ENCODE measurements at regions not wholly inside any gene's neighbourhood (a gene's known extent, or its start where the extent isn't known, plus 50 kb on each side); places are given as distances from the start of the nearest gene placed in this dataset.
"Not testable (repeated sequence)": the region's sequence is repeated elsewhere in the genome, so short reads cannot be mapped to it uniquely, and the experiment has no call there.

DNA sequence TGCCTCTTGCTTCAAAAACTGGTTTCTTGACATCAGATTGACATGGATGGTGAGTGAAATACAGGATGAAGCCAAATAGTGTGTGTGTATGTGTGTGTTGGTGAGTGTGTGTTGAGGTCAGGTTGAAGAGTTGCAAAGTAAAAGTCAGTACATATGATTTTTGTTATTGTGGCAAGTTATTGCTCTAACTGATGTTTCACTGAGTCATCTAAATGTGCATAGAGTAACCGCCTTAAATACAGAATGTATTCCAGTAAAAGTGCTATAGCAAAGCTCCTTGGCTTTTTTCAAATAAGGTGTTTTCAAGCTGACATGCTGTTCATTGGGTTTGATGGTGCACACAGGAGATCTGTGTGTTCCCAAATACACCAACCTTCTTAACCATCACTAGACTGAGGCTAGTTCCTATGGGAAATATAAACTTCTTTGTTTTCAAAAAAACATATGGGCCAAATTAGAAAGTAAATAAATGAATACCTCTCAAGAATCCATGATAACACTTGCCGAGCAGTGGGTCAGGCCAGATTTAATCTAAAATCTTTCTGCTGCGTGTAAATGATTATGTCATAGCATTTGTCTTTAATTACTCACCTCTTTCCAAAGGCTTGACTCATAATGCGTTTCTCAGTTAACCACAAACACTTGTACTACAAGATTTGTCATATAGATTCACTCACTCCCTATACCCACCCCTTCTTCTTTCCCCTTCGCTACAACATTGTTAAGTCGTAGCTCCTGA is 151.1 kb downstream of the LYPLAL1 start:
- no peak for DNase-seq (ENCODE audit: low read depth in 3 of 3, low spot score in 2 of 3)

DNA sequence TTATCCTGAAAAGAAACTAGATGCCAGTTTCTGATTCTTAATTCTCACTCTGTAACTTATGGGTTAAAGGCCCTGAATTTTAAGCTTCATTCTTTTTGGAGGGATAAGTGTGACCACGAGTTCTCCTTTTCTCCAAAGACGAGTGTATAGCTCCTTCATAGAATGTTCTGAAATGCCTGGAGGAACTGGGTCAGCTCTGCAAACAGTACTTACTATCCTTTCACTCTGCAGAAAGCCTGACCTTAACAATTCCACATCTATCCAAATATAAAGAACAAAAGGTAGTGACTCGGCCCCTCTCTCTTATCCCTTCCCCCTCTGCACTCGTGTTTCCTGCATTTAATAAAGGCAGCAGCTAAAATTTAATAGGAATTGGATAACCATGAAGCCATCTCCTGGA is 150.5 kb downstream of the LYPLAL1 start:
- DNase-seq (ENCODE audit: low read depth in 3 of 3, low spot score in 2 of 3): no peak

DNA sequence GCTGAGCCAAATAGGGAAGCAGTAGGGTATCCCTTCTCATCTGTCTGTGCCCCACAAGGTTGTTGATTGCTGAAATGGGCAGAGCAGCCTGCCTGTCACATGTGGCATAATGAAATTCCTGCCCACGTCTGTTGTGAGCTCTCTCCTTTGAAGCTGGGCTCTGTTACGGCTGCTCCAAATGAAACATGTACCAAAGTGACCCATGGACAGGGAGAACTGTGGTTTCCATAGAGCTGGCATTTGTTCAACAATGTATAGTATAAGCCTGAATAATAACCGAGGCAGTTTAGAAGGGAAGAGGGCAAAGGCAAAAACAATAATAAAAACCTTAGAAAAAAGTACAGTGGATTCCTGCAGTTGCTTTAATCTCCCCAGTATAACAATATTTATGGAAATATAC is 149.7 kb downstream of the LYPLAL1 start:
- DNase-seq (ENCODE audit: low read depth in 3 of 3, low spot score in 2 of 3): no peak

- DNase-seq (ENCODE audit: low read depth in 3 of 3, low spot score in 2 of 3): no peak
Measured at GRCh38 chr1:219322766-219323165, 149.1 kb downstream of the LYPLAL1 start.

- DNase-seq (ENCODE audit: low read depth in 3 of 3, low spot score in 2 of 3): not testable (repeated sequence)
Measured at GRCh38 chr1:219320563-219320962, 146.9 kb downstream of the LYPLAL1 start.

DNA sequence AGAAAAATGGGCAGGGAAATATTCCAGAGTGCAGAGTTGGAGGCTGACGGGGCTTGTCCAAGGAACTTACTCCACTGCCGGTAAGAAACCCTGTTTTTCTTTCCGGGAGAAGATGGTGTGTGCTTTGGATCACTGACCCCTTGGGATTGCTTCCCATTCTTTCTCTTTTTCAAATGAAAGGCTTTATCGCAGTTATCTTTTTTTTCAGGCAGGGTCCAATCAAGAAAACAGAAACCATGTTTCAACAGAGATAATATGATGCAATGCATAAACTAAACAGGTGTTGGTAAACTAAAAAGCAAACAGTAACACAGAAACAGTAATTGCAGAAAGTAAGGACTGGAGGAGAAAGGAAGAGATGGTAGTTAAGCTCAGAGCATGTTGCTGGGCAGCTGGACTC is 145.1 kb downstream of the LYPLAL1 start:
- DNase-seq (ENCODE audit: low read depth in 3 of 3, low spot score in 2 of 3): no peak

DNA sequence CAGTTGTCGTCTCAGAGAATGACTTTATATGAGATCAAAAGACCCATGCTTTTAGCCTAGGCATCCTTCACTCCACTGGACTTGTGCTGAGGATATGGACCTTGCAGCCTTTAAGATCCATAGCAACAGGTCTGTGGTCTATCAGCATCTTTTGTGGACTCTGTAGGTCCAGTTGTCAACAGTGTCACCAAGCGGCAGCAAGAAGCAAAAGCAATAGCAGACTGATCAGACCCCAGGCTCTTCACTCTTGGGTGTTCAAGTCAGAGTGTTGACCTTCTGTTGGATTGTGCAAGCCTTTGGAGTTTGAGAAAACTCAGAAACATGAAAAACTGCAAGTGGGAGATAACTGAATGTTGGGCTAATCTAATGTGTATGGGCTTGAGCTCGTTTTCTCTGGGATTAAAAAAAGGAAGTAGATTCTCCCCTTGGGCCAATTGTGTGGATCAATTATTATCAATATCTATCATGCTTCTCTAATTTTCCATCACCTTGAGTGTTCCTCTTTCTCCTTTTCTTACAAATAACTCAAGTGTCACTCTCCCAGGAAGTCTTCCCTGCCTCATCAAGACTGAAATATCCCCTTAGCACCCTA is 144.2 kb downstream of the LYPLAL1 start:
- DNase-seq (ENCODE audit: low read depth in 3 of 3, low spot score in 2 of 3): no peak

DNA sequence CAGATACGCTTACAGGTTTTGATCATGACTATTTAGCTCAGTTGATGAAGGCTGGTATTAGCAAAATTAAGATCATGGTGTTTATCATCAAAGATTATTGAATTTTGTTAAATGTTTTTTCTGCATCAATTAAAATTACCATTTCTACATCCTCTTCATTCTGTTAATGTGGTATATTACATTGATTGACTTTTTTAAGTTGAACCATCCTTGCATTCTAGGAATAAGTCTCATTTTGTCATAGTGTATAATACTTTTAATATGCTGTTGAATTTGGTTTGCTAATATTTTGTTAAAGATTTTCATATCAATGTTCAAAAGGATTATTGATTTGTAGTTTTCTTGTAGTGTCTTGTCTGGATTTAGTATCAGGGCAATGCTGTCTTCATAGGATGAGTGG is 142.4 kb downstream of the LYPLAL1 start:
- DNase-seq (ENCODE audit: low read depth in 3 of 3, low spot score in 2 of 3): no peak

GRCh38 chr1:219313961-219314360 is 140.3 kb downstream of the LYPLAL1 start:
- DNase-seq (ENCODE audit: low read depth in 3 of 3, low spot score in 2 of 3): no peak

DNA sequence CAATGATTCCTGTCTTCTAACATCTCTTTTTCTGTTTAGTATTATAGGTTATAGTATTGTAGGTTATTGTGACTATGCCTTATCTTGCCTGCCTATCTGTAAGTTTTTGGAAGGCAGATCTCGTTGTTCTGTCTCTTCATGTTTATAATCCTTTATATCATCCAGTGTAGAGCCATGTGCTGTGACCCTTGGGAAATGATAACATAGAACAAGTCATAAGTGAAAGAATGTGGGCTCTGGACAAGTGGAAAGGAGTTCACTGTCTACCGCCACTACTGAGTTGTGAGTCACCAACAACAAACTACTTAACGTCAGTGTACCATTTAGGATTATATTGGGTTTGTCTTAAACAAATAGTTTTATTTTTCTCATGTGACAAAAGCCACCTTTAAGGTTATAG is 139.3 kb downstream of the LYPLAL1 start:
- DNase-seq (ENCODE audit: low read depth in 3 of 3, low spot score in 2 of 3): no peak

DNA sequence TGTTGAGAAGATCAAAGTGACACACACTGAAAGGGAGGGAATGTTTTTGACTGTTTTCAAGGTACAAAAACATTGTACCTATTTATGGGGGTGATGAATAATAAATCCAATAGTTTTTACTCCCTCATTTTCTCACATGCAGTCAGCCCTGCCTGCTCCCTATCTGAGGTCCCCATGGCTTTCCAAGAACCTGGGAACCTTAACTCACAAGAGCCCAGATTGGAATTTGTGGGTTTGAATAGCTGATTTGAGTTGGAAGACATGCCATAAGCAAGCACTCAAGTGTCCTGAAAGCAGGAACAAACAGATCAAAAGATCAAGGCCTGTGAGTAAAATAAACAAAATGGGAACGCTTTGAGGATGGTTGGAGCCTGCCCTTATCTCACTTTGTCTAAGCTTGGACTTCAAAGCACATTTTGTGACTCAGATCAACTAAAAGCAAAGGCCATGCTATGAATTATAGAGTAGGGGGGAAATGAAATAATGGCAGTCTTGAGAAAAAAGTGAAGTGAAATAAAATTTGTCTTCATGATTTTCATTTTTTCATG is 136.6 kb downstream of the LYPLAL1 start:
- no peak for DNase-seq (ENCODE audit: low read depth in 3 of 3, low spot score in 2 of 3)

- DNase-seq (ENCODE audit: low read depth in 3 of 3, low spot score in 2 of 3): no peak
Measured at GRCh38 chr1:219308367-219308766, 134.7 kb downstream of the LYPLAL1 start.

DNA sequence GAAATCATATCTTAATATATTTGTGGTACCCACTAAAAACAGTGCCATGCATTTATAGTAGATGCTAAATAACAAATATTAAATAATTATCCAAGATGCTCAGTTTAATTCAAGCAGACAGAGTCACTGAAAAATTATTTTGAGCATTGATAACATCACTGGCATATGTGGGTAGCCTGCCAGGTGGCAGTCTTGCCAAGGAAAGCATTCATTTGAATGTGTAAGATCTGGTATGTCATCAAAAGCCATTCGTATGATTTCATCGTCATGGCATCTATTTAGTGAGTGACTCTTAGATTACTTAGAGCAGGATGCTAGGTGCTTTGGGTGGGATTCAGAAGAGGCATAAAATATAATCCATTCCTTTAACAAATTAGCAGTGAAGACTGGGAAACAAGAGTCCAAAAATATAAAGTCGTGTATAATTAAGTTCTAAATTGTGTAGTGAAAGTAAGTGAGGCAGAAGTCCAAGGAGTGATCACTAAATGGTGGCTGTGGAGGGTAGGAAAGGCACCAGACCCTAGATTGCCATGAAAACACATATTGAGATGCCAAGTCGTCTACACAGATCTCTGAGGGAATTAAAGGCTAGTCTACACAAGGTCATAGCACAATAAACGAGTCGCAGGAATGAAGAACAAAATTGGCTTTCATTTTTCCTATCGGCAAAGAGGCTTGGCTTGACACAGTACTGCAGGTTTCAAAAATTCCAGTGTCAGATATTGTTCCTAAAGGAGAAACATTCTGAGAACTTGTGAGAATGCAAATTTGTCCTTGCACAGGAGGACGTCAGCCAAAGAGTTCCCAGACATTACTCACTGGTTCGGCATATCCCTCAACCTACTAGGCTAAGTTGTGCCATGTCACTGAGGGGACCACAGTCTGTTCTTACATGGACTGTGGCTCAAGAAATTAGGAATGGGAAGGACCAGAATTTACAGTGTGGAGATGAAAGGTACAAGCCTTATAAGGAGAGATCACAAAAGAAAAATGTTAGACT is 130.8 kb downstream of the LYPLAL1 start:
- DNase-seq (ENCODE audit: low read depth in 3 of 3, low spot score in 2 of 3): no peak

DNA sequence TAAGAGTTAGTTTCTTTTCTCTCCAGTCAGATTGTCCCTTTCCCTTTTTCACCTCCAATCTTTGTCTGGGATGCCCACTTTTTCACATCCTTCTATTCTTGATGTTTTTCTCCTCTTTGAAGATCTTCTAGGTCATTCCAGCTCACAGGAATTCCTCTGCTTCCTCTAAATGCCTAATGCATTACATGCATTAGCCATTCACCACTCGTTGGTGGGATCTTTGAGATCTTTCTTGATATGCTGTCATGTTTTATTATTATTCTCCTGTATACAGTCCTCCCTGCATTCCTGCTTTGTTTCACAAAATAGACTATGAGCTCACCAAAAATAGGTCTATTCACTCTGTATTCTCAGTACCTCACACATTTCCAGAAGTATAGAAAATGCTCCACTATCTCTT is 129.0 kb downstream of the LYPLAL1 start:
- DNase-seq (ENCODE audit: low read depth in 3 of 3, low spot score in 2 of 3): no peak

GRCh38 chr1:219299420-219299819 is 125.7 kb downstream of the LYPLAL1 start:
- no peak for DNase-seq (ENCODE audit: low read depth in 3 of 3, low spot score in 2 of 3)

GRCh38 chr1:219298571-219299148 is 125.0 kb downstream of the LYPLAL1 start:
- no peak for DNase-seq (ENCODE audit: low read depth in 3 of 3, low spot score in 2 of 3)

DNA sequence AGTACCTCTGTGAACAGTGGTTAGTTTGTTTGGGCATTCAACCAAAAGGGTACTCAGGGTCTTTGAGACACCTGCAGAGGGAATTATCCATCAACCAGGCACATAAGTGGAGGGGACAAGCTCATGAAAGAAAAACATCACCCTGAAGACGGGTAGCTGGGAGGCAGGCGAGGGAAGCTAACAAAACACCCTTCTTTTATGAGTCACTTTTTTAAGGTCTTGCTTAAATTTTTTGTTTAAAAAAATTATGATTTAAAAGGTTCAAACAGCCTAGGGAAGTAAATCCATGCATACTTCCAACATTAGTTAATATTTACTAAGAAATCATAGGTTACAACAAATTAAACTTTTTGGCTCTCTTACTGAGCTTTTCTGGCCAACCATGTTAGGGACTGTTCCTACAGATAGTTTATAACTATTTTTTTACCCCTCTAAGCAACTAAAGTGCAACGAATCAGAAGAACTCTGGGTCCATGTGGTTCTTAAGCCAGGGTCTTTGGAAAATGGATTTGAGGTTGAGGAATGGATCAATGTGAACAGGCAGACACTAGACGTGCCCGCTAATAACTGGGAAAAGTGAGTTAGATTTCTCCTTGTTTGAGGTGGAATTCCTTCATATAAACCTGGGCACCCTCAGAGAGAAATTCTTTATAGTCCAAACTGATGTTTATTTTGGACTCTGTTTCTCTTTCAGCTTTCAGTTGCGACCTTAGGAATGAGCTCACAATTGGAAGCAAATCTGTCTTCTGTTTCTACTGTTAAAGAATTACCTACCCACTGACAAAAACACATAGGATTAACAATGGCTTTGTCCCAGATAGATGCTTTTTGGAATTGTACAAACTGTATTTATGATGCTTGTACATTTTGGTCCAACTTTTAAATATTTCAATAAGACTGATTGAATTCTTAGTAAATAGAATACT is 123.0 kb downstream of the LYPLAL1 start:
- DNase-seq (ENCODE audit: low read depth in 3 of 3, low spot score in 2 of 3): no peak

- no peak for DNase-seq (ENCODE audit: low read depth in 3 of 3, low spot score in 2 of 3)
Measured at GRCh38 chr1:219294251-219294650, 120.6 kb downstream of the LYPLAL1 start.

DNA sequence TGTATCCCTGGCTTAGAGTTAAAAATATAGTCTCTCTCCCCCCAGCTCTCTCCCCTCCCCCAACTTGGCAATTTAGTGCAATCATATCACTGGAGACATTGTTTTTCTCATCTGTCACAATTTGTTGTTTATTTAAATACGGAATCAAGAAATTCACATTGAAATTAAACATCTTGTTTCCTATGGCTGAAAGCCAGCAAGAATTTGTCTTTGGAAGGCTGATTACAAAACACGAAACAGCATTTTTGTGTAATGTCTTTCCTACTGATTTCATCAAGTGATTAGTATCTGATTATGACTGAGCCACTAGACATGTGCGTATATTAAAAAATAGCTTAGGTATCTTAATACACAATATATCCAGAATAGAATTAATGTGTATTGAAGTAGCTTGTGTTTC is 119.7 kb downstream of the LYPLAL1 start:
- DNase-seq (ENCODE audit: low read depth in 3 of 3, low spot score in 2 of 3): no peak

DNA sequence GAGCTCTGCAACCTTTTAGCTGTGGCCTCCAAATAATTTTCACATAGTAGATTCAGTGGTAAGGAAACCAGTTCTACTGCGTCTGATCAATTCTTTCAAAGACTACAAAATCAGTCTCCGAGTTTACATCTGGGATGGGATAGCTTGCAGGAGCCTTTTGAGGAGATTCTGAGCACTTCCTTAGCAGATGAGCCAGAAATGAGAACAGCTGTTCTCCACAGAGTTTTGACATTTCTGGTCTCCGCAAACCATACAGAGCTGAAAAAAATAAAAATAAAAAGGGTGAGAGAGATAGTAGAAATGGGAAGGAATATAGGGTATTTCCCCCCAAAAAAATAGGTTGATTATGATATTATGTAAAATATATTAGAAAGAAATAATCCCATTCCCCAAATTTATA is 119.3 kb downstream of the LYPLAL1 start:
- no peak for DNase-seq (ENCODE audit: low read depth in 3 of 3, low spot score in 2 of 3)

Data from right renal cortex interstitium (tissue), 3 donors.